ENCODE measurements at regions not wholly inside any gene's neighbourhood (a gene's known extent, or its start where the extent isn't known, plus 50 kb on each side); places are given as distances from the start of the nearest gene placed in this dataset.

DNA sequence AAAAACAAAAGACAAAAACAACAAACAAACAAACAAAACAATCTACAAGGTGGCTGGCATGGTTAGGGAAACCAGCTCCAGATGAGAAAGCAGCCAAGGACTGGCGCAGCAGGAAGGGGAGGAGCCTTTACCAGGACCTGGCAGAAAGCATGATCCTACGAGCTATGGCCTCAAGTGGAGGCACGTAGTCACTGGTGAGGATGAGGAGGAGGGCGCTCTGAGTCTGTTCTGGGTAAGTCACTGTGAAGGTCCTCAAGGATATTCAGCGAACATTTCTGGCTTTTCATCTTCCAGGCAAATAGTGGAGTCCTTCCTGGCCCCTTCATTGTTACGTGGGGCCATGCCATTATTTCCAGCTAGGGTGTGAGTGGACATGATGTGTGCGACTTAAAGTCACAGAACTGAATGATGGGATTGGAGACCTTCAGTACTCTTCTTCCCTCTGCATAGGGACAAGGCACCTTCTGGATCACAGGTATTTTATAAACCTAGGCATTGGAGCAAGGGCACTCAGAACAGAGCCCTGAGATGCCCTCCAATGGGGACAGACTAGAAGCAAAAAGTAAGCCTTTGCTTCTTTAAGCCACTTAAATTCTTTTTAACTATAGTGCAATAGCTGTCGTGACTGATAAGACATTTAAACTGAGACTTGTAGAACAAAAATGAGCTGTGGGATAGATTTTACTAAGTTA lies 771.3 kb downstream of the RAB28 start:
- intact Hi-C loops (cut with micrococcal nuclease; ENCODE audit: unreplicated experiment) = no loop called here
- no peaks in the 10 kb centered on the region for H3K9me3 ChIP-seq (ENCODE audit: low read depth, low read length, poor library complexity, severe bottlenecking)
- TF ChIP-seq EZH2 (IDR thresholded peaks at IDR 0.05; ENCODE audit: borderline replicate concordance, low read depth, low read length, poor library complexity, severe bottlenecking) (no peak), CTCF (conservative IDR thresholded peaks at IDR 0.05; ENCODE audit: low read depth, low read length) (no peak)
- no peak for DNase-seq (ENCODE audit: low spot score)
- ChIA-PET CTCF (no interaction called here), POLR2A (ENCODE audit: low non-redundant PET) (no interaction called here)
- no TSS peak for BruUV-seq (replicated peaks)
- no peaks in the 10 kb centered on the region for H3K36me3 ChIP-seq (ENCODE audit: insufficient read depth, low read length, poor library complexity, severe bottlenecking)
- no peaks in the 10 kb centered on the region for H3K4me1 ChIP-seq (ENCODE audit: insufficient read depth, low read length, poor library complexity, severe bottlenecking)
- no peaks in the 10 kb centered on the region for H3K27me3 ChIP-seq (replicated peaks; ENCODE audit: insufficient read depth, low read depth, low read length, poor library complexity)
- no peak overlapping the region for H3K4me3 ChIP-seq (ENCODE audit: low read depth, low read length, poor library complexity, severe bottlenecking)
- H3K27ac ChIP-seq (ENCODE audit: low read depth, low read length, poor library complexity, severe bottlenecking) = no peak overlapping the region

- BruUV-seq (replicated peaks) = no TSS peak
- H3K4me3 ChIP-seq (ENCODE audit: low read depth, low read length, poor library complexity, severe bottlenecking) = no peak overlapping the region
- peaks cover 6% of the 10 kb centered on the region for H3K27me3 ChIP-seq (replicated peaks; ENCODE audit: insufficient read depth, low read depth, low read length, poor library complexity)
- ChIA-PET POLR2A (ENCODE audit: low non-redundant PET) (no interaction called here), CTCF (no interaction called here)
- TF ChIP-seq EZH2 (IDR thresholded peaks at IDR 0.05; ENCODE audit: borderline replicate concordance, low read depth, low read length, poor library complexity, severe bottlenecking) (no peak), CTCF (conservative IDR thresholded peaks at IDR 0.05; ENCODE audit: low read depth, low read length) (no peak)
- H3K36me3 ChIP-seq (ENCODE audit: insufficient read depth, low read length, poor library complexity, severe bottlenecking) = no peaks in the 10 kb centered on the region
- no peaks in the 10 kb centered on the region for H3K9me3 ChIP-seq (ENCODE audit: low read depth, low read length, poor library complexity, severe bottlenecking)
- H3K27ac ChIP-seq (ENCODE audit: low read depth, low read length, poor library complexity, severe bottlenecking) = no peak overlapping the region
- intact Hi-C loops (cut with micrococcal nuclease; ENCODE audit: unreplicated experiment) = no loop called here
- H3K4me1 ChIP-seq (ENCODE audit: insufficient read depth, low read length, poor library complexity, severe bottlenecking) = no peaks in the 10 kb centered on the region
- DNase-seq (ENCODE audit: low spot score) = no peak
Observed at GRCh38 chr4:12707381-12708175, 776.6 kb downstream of the RAB28 start.

DNA sequence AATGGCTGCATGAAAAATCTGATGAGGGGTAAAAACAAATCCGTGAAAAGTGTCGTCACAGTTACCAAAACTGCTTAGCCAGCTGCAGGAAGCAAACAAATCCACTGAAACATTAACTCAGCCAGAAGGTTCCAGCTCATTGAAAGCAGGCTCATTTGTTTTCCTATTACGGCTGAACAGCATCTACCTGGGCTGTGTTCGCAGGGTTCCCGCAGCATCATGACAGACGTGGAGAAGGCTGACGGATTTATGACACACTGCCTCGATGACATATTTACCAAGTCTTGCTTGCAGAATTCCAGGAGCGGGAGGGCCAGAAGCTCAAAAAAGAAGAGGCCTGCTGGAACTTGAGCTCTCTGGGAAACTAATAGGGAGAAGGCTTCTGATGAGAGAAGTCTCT lies 781.1 kb downstream of the RAB28 start:
- CTCF ChIA-PET = no interaction called here

More for the DNA sequence above, 781.1 kb downstream of the RAB28 start:
- intact Hi-C loops (cut with micrococcal nuclease; ENCODE audit: unreplicated experiment) = no loop called here
- H3K4me1 ChIP-seq (ENCODE audit: insufficient read depth, low read length, poor library complexity, severe bottlenecking) = no peaks in the 10 kb centered on the region
- H3K4me3 ChIP-seq (ENCODE audit: low read depth, low read length, poor library complexity, severe bottlenecking) = no peak overlapping the region
- no peak for DNase-seq (ENCODE audit: low spot score)
- H3K9me3 ChIP-seq (ENCODE audit: low read depth, low read length, poor library complexity, severe bottlenecking) = no peaks in the 10 kb centered on the region
- no peak overlapping the region for H3K27ac ChIP-seq (ENCODE audit: low read depth, low read length, poor library complexity, severe bottlenecking)
- H3K36me3 ChIP-seq (ENCODE audit: insufficient read depth, low read length, poor library complexity, severe bottlenecking) = no peaks in the 10 kb centered on the region
- peaks cover 6% of the 10 kb centered on the region for H3K27me3 ChIP-seq (replicated peaks; ENCODE audit: insufficient read depth, low read depth, low read length, poor library complexity)
- BruUV-seq (replicated peaks) = no TSS peak
- POLR2A ChIA-PET (ENCODE audit: low non-redundant PET) = no interaction called here
- no peak for TF ChIP-seq CTCF (conservative IDR thresholded peaks at IDR 0.05; ENCODE audit: low read depth, low read length)
- no peak for TF ChIP-seq EZH2 (IDR thresholded peaks at IDR 0.05; ENCODE audit: borderline replicate concordance, low read depth, low read length, poor library complexity, severe bottlenecking)

Data from A673 (cell line).